Panc1 (cell line): ENCODE measurements at regions not wholly inside any gene's neighbourhood (a gene's known extent, or its start where the extent isn't known, plus 50 kb on each side); places are given as distances from the start of the nearest gene placed in this dataset.
"Not testable (repeated sequence)": the region's sequence is repeated elsewhere in the genome, so short reads cannot be mapped to it uniquely, and the experiment has no call there.

Experiments used
- ATAC-seq: fragments of 200-7000 bp; cut with Tn5 transposase; 2 replicates; pipeline ENCODE4 v1.9.1; 2020; ENCODE audit warnings: mild to moderate bottlenecking, moderate library complexity
- BruUV-seq: library from RNA; stranded (reverse); fragments of 400-500 nt; replicated peaks from 2 replicates; lab custom pipeline; 2021; lab: Mats Ljungman, UMichigan
- CTCF ChIA-PET: fragments of 300-600 bp; sonication (Branson Sonifier 250); formaldehyde crosslinking; loops from one replicate; lab custom pipeline; 2022; ENCODE audit warnings: antibody characterized with exemption; lab: Charles Lee
- POLR2A ChIA-PET: fragments of 300-600 bp; sonication (Branson Sonifier 250); formaldehyde crosslinking; loops from one replicate; lab custom pipeline; 2022; ENCODE audit warnings: antibody characterized with exemption; lab: Charles Lee
- DNase-seq: peaks from one replicate; pipeline ENCODE4 v3.0.0-alpha.2; 2010; ENCODE audit warnings: low read depth, low spot score
- H3K27ac ChIP-seq: 2 replicates; pipeline ENCODE4 v1.5.1; 2011; ENCODE audit warnings: mild to moderate bottlenecking, low read length, inconsistent platforms
- H3K27me3 ChIP-seq: fragments of 200-500 bp; sonication (Bioruptor generic); 2 replicates; pipeline ENCODE4 v1.6.0; 2014; ENCODE audit warnings: low read length, inconsistent platforms; ENCODE audit not compliant: control insufficient read depth, insufficient read depth
- H3K36me3 ChIP-seq: fragments of 200-500 bp; sonication (Bioruptor generic); 2 replicates; pipeline ENCODE4 v1.5.1; 2014; ENCODE audit warnings: inconsistent platforms, mild to moderate bottlenecking, low read length, moderate library complexity; ENCODE audit not compliant: control insufficient read depth, insufficient read depth
- H3K4me1 ChIP-seq: 2 replicates; pipeline ENCODE4 v1.5.1; 2011; ENCODE audit warnings: inconsistent platforms, mild to moderate bottlenecking, low read length, moderate library complexity; ENCODE audit not compliant: control insufficient read depth, insufficient read depth
- H3K4me3 ChIP-seq, 2 experiments: 2 replicates each; pipeline ENCODE4 v1.5.1; 2011 to 2012; ENCODE audit warnings: low read depth in 2 of 2, low read length in 2 of 2, mild to moderate bottlenecking in 2 of 2, inconsistent platforms in 1 of 2, moderate library complexity in 1 of 2
- H3K9me3 ChIP-seq: fragments of 200-500 bp; sonication (Bioruptor generic); 2 replicates; pipeline ENCODE4 v1.5.1; 2014; ENCODE audit warnings: low read depth, mild to moderate bottlenecking, inconsistent platforms, low read length, moderate library complexity; ENCODE audit not compliant: control insufficient read depth, insufficient read depth
- POLR2AphosphoS5 ChIP-seq: IDR thresholded peaks from 2 replicates; pipeline ENCODE4 v1.6.1; 2012; ENCODE audit warnings: mild to moderate bottlenecking, low read depth, low read length, moderate library complexity
- SIN3A ChIP-seq: IDR thresholded peaks from 2 replicates; pipeline ENCODE4 v1.6.1; 2012; ENCODE audit warnings: low read depth, mild to moderate bottlenecking, low read length, moderate library complexity, borderline replicate concordance; ENCODE audit not compliant: insufficient read depth
- TCF7L2 ChIP-seq: IDR thresholded peaks from 2 replicates; pipeline ENCODE4 v1.6.1; 2011; ENCODE audit warnings: mild to moderate bottlenecking, low read depth, low read length, inconsistent platforms
- in situ Hi-C: cut with HindIII; loops from 2 replicates; pipeline ENCODE4 v1.10.0; 2016; ENCODE audit warnings: low sequenced_read_pairs, low pct_unique_long_range_greater_than_20kb
- intact Hi-C: fragments of 100-400 bp; cut with micrococcal nuclease; formaldehyde crosslinking; loops from one replicate; pipeline ENCODE4 v1.10.0; 2022; ENCODE audit not compliant: unreplicated experiment
- TF ChIP-seq, protein P1 (sequence below), 2 experiments: IDR thresholded peaks; 2 replicates each; pipeline ENCODE4 v1.6.1; 2011 to 2012; ENCODE audit warnings: low read depth in 2 of 2, control low read depth in 1 of 2, low read length in 1 of 2, mild to moderate bottlenecking in 1 of 2, moderate library complexity in 1 of 2; ENCODE audit not compliant: insufficient read depth in 1 of 2
- TF ChIP-seq, protein P2 (sequence below): fragments of 450-650 bp; IDR thresholded peaks from 2 replicates; pipeline ENCODE4 v1.5.1; 2017; ENCODE audit warnings: mild to moderate bottlenecking

DNA sequence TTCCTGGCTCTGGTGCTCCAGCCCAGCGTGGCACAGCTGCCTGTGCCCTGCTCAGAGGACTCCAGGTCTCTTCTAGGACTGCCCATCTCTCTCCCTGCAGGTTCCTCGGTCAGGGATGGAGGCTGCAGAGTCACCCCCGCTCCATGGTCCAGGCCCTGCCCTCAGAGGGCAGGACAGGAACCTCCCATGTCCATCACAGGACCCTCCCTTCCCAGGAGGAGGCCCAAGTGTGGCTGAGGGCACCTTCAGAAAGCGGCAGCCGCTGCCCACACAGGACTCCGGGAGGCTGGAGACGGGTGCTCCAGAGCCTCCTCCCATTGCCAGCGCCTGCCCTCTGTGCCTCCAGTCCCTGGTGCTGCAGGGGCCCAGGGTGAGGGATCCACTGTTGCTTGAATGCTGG, 291.5 kb downstream of the ADGRD1 start:
- in situ Hi-C loops, result not testable (repeated sequence)

DNA sequence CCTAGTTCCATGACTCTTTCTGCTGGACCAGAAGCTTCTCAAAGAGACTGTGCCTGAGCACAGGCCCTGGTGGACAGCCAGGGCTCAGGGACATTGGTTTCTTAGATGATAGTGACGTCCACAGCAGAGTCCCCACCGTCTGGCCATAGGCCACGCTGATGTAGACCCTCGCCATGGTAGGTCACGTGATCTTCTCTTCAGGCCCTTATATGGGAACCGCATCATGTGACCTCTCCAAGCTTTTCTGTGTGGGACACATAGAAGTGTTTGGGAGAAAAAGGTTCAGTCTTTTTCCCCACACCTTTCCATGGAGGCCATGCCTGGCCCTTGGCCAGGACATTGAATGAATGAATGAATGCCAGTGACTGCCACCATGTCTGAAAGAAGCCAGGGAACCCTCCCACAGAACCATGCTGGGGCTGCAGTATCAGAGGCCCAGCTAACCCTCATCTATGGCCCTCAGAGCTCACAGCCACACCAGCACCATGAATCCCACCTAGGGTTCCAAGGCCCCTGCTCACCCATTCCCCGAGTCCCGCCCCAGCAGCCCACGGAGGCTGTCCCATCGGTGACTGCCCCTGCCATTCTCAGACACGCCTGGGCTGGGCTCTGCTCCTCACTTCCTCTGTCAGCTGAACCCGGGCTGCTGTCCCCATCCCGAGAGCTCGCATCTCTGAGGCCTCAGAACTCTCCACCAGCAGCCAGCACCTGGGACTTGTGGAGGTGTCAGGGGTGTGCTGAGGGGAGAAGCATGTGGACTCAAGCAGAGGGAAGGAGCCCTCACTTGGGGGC, 292.1 kb downstream of the ADGRD1 start:
- no peak overlapping the region for H3K4me3 ChIP-seq
- ChIA-PET POLR2A (no interaction called here), CTCF (no interaction called here)
- H3K36me3 ChIP-seq, result no peaks in the 10 kb centered on the region
- H3K9me3 ChIP-seq, result no peaks in the 10 kb centered on the region
- H3K4me1 ChIP-seq, result no peaks in the 10 kb centered on the region
- H3K27me3 ChIP-seq, result no peaks in the 10 kb centered on the region; the same call in 1 of the 2 replicates
- ATAC-seq (no peak), DNase-seq (no peak)
- TF ChIP-seq, protein P1, sequence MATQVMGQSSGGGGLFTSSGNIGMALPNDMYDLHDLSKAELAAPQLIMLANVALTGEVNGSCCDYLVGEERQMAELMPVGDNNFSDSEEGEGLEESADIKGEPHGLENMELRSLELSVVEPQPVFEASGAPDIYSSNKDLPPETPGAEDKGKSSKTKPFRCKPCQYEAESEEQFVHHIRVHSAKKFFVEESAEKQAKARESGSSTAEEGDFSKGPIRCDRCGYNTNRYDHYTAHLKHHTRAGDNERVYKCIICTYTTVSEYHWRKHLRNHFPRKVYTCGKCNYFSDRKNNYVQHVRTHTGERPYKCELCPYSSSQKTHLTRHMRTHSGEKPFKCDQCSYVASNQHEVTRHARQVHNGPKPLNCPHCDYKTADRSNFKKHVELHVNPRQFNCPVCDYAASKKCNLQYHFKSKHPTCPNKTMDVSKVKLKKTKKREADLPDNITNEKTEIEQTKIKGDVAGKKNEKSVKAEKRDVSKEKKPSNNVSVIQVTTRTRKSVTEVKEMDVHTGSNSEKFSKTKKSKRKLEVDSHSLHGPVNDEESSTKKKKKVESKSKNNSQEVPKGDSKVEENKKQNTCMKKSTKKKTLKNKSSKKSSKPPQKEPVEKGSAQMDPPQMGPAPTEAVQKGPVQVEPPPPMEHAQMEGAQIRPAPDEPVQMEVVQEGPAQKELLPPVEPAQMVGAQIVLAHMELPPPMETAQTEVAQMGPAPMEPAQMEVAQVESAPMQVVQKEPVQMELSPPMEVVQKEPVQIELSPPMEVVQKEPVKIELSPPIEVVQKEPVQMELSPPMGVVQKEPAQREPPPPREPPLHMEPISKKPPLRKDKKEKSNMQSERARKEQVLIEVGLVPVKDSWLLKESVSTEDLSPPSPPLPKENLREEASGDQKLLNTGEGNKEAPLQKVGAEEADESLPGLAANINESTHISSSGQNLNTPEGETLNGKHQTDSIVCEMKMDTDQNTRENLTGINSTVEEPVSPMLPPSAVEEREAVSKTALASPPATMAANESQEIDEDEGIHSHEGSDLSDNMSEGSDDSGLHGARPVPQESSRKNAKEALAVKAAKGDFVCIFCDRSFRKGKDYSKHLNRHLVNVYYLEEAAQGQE (IDR thresholded peaks at IDR 0.05; ENCODE audit: insufficient read depth in 1 of 2, low read depth in 2 of 2, low read length in 1 of 2), result no peak
- TF ChIP-seq TCF7L2, result no peak
- TF ChIP-seq SIN3A, result no peak
- TF ChIP-seq POLR2AphosphoS5, result no peak
- TF ChIP-seq, protein P2, sequence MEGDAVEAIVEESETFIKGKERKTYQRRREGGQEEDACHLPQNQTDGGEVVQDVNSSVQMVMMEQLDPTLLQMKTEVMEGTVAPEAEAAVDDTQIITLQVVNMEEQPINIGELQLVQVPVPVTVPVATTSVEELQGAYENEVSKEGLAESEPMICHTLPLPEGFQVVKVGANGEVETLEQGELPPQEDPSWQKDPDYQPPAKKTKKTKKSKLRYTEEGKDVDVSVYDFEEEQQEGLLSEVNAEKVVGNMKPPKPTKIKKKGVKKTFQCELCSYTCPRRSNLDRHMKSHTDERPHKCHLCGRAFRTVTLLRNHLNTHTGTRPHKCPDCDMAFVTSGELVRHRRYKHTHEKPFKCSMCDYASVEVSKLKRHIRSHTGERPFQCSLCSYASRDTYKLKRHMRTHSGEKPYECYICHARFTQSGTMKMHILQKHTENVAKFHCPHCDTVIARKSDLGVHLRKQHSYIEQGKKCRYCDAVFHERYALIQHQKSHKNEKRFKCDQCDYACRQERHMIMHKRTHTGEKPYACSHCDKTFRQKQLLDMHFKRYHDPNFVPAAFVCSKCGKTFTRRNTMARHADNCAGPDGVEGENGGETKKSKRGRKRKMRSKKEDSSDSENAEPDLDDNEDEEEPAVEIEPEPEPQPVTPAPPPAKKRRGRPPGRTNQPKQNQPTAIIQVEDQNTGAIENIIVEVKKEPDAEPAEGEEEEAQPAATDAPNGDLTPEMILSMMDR, result no peak
- no peak overlapping the region for H3K27ac ChIP-seq
- in situ Hi-C loops (no loop called here), intact Hi-C loops (no loop called here)
- BruUV-seq, result no TSS peak

More for the DNA sequence above, 291.5 kb downstream of the ADGRD1 start:
- H3K36me3 ChIP-seq, intact Hi-C loops, H3K27me3 ChIP-seq, POLR2A ChIA-PET, BruUV-seq, H3K4me3 ChIP-seq, H3K27ac ChIP-seq, ATAC-seq, H3K4me1 ChIP-seq, H3K9me3 ChIP-seq, CTCF ChIA-PET, DNase-seq: not testable (repeated sequence)

DNA sequence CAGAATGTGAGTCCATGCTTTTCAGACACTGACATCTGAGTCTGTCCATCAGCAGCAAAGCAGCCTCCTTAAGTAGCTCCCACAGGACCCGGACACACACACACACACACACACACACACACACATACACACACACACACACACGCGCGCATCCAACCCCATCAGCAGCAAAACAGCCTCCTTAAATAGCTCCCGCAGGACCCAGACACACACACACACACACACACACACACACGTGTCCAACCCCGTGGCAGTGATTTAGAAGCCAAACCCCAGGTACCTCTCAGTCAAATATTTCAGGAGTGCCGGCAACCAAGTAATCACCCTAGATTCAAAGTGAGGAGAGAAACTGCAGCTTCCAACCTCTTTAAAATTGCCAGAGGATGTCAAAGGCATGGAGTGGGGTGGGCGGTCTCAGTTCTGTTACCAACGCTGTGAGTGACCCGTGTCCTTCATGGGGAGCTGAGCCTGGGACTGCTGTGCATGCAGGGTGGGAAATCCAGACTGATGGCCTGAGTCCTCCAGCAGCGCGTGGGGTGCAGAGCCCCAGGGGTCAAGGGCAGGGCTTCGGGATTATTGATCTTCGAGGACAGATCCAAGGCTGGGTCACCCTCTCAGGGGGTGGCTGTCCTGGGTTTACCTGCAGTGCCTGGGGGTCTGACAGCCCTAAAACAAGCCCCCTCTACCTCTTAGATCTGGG, 293.5 kb downstream of the ADGRD1 start:
- CTCF ChIA-PET, result interaction anchor here (0.7 kb wide), 1 partner anchor 28 kb away, joined by 5 read pairs; no protein-coding TSS in a partner anchor
- BruUV-seq, ATAC-seq, H3K4me1 ChIP-seq, H3K27me3 ChIP-seq, H3K27ac ChIP-seq, H3K9me3 ChIP-seq, DNase-seq, POLR2A ChIA-PET, intact Hi-C loops, H3K4me3 ChIP-seq, H3K36me3 ChIP-seq, in situ Hi-C loops: not testable (repeated sequence)

DNA sequence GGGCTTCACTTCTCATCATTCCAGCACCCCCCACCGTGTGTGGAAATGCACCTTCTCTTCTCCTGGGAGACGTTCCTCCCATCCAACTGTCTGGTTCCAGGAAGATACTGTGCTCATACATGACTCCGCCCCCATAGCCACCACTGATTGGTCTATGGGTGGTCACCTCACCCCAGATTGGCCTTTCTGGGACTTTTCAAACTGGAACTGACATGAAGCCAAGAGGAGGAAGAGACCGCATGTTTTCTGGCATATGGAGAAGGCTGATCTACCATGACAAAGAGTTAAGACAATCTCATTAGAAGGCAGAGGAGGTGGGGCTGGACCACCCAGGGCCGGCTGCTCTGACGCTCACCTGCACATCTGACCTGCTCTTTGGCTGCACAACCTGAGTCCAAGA, 294.2 kb downstream of the ADGRD1 start:
- H3K27ac ChIP-seq, CTCF ChIA-PET, H3K27me3 ChIP-seq, H3K9me3 ChIP-seq, intact Hi-C loops, in situ Hi-C loops, H3K4me3 ChIP-seq, BruUV-seq, DNase-seq, H3K36me3 ChIP-seq, H3K4me1 ChIP-seq, ATAC-seq, POLR2A ChIA-PET: not testable (repeated sequence)
